ENCODE measurements at regions not wholly inside any gene's neighbourhood (a gene's known extent, or its start where the extent isn't known, plus 50 kb on each side); places are given as distances from the start of the nearest gene placed in this dataset.
A peak's percentile ranks its signal among the peaks of the same experiment; 100 is the strongest.

GRCh38 chr15:29382862-29383261 is 113.2 kb upstream of the NSMCE3 start:
- Histone ChIP-seq H3K4me3 (ENCODE audit: low read depth, low read length) (no peak overlapping the region), H3K27ac (ENCODE audit: extremely low read depth, low read depth, low read length) (no peak overlapping the region), H3K9me3 (ENCODE audit: control insufficient read depth, insufficient read depth, low read depth, low read length) (no peaks in the 10 kb centered on the region), H3K36me3 (ENCODE audit: control insufficient read depth in 2 of 2, insufficient read depth in 1 of 2, low read length in 2 of 2) (no peaks in the 10 kb centered on the region), H3K4me1 (ENCODE audit: control insufficient read depth, insufficient read depth, low read length) (no peaks in the 10 kb centered on the region)
- CTCF ChIA-PET = no interaction called here
- POLR2A ChIA-PET = no interaction called here
- TF ChIP-seq ZNF488 (tag by site-specific recombination; IDR thresholded peaks at IDR 0.05) (no peak), KLF16 (tag by site-specific recombination; IDR thresholded peaks at IDR 0.05) (no peak), ZIC2 (tag by site-specific recombination; IDR thresholded peaks at IDR 0.05) (peak; percentile 37)

DNA sequence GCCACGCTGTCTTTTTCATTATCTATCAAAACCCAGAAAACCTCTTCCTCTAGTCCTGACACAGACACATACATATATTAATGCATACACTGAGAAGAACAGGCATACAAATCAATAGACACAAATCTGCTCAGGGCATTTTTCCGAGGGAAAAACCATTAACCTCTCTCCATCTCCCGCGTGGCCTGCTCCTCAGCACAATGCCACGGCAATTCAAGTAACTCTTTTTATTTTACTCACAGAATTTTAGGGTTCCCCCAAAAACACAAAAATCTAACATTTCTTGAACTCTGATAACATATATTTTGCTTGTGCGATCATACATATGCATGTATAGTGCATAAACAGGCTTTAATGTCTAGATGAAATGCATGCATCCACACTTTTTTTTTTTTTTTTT is 110.8 kb upstream of the NSMCE3 start:
- no peak overlapping the region for H3K27ac ChIP-seq (ENCODE audit: extremely low read depth, low read depth, low read length)
- H3K4me1 ChIP-seq (ENCODE audit: control insufficient read depth, insufficient read depth, low read length) = no peaks in the 10 kb centered on the region
- no peaks in the 10 kb centered on the region for H3K36me3 ChIP-seq (ENCODE audit: control insufficient read depth in 2 of 2, insufficient read depth in 1 of 2, low read length in 2 of 2)
- H3K4me3 ChIP-seq (ENCODE audit: low read depth, low read length) = no peak overlapping the region
- no peak for TF ChIP-seq ZNF621 (tag by site-specific recombination; IDR thresholded peaks at IDR 0.05)
- no peak for TF ChIP-seq ZNF221 (tag by site-specific recombination; IDR thresholded peaks at IDR 0.05; ENCODE audit: borderline replicate concordance)
- no peak for TF ChIP-seq KLF7 (tag by site-specific recombination; IDR thresholded peaks at IDR 0.05; ENCODE audit: borderline replicate concordance)
- TF ChIP-seq ZNF473 (tag by site-specific recombination; IDR thresholded peaks at IDR 0.05) = no peak
- no peak for TF ChIP-seq ZNF571 (tag by site-specific recombination; IDR thresholded peaks at IDR 0.05)
- TF ChIP-seq ZNF394 (tag by site-specific recombination; IDR thresholded peaks at IDR 0.05; ENCODE audit: borderline replicate concordance) = no peak
- TF ChIP-seq ZNF433 (tag by site-specific recombination; IDR thresholded peaks at IDR 0.05; ENCODE audit: low read depth) = no peak
- TF ChIP-seq MYNN (tag by site-specific recombination; IDR thresholded peaks at IDR 0.05; ENCODE audit: borderline replicate concordance) = no peak
- TF ChIP-seq BCL6B (tag by site-specific recombination; IDR thresholded peaks at IDR 0.05) = no peak
- TF ChIP-seq ZNF174 (tag by site-specific recombination; IDR thresholded peaks at IDR 0.05) = no peak
- H3K9me3 ChIP-seq (ENCODE audit: control insufficient read depth, insufficient read depth, low read depth, low read length) = no peaks in the 10 kb centered on the region
- POLR2A ChIA-PET = no interaction called here
- CTCF ChIA-PET = no interaction called here

- CTCF ChIA-PET = no interaction called here
- POLR2A ChIA-PET = no interaction called here
Observed at GRCh38 chr15:29379647-29380046, 110.0 kb upstream of the NSMCE3 start.

GRCh38 chr15:29377161-29377560 is 107.5 kb upstream of the NSMCE3 start:
- H3K27ac ChIP-seq (ENCODE audit: extremely low read depth, low read depth, low read length) = no peak overlapping the region
- H3K9me3 ChIP-seq (ENCODE audit: control insufficient read depth, insufficient read depth, low read depth, low read length) = no peaks in the 10 kb centered on the region
- H3K4me3 ChIP-seq (ENCODE audit: low read depth, low read length) = no peak overlapping the region
- no peaks in the 10 kb centered on the region for H3K4me1 ChIP-seq (ENCODE audit: control insufficient read depth, insufficient read depth, low read length)
- no peaks in the 10 kb centered on the region for H3K36me3 ChIP-seq (ENCODE audit: control insufficient read depth in 2 of 2, insufficient read depth in 1 of 2, low read length in 2 of 2)
- ChIA-PET POLR2A (no interaction called here), CTCF (no interaction called here)
- TF ChIP-seq ZNF654 (tag by site-specific recombination; IDR thresholded peaks at IDR 0.05; ENCODE audit: low read depth) (no peak), ZNF555 (tag by site-specific recombination; conservative IDR thresholded peaks at IDR 0.05) (no peak), IKZF3 (tag by site-specific recombination; IDR thresholded peaks at IDR 0.05) (no peak), GLI4 (tag by site-specific recombination; IDR thresholded peaks at IDR 0.05) (no peak), MYNN (tag by site-specific recombination; IDR thresholded peaks at IDR 0.05; ENCODE audit: borderline replicate concordance) (no peak), ZNF426 (tag by site-specific recombination; IDR thresholded peaks at IDR 0.05) (no peak), ZNF366 (tag by site-specific recombination; conservative IDR thresholded peaks at IDR 0.05) (no peak)

More at GRCh38 chr15:29379647-29380046, 110.0 kb upstream of the NSMCE3 start:
- Histone ChIP-seq H3K27ac (ENCODE audit: extremely low read depth, low read depth, low read length) (no peak overlapping the region), H3K9me3 (ENCODE audit: control insufficient read depth, insufficient read depth, low read depth, low read length) (no peaks in the 10 kb centered on the region), H3K36me3 (ENCODE audit: control insufficient read depth in 2 of 2, insufficient read depth in 1 of 2, low read length in 2 of 2) (no peaks in the 10 kb centered on the region), H3K4me3 (ENCODE audit: low read depth, low read length) (no peak overlapping the region), H3K4me1 (ENCODE audit: control insufficient read depth, insufficient read depth, low read length) (no peaks in the 10 kb centered on the region)
- TF ChIP-seq ZNF473 (tag by site-specific recombination; IDR thresholded peaks at IDR 0.05) (no peak), ZFHX2 (tag by site-specific recombination; conservative IDR thresholded peaks at IDR 0.05) (peak; percentile 83), KLF10 (tag by site-specific recombination; IDR thresholded peaks at IDR 0.05) (no peak), EGR2 (tag by site-specific recombination; IDR thresholded peaks at IDR 0.05; ENCODE audit: low read depth) (peak; percentile 91), RBAK (tag by site-specific recombination; IDR thresholded peaks at IDR 0.05) (no peak), ZNF571 (tag by site-specific recombination; IDR thresholded peaks at IDR 0.05) (no peak)
